Progenitor cell of endocrine pancreas (in vitro differentiated cells): ENCODE measurements at regions not wholly inside any gene's neighbourhood (a gene's known extent, or its start where the extent isn't known, plus 50 kb on each side); places are given as distances from the start of the nearest gene placed in this dataset.

ENCODE experiments used
- DNase-seq: peaks from one replicate; pipeline ENCODE4 v3.0.0; 2021; ENCODE audit warnings: low spot score; ENCODE audit not compliant: unreplicated experiment
- H3K27ac Mint-ChIP-seq: 2 replicates; pipeline ENCODE4 v1.8.0; 2021; ENCODE audit warnings: mild to moderate bottlenecking, moderate library complexity, mixed read lengths
- H3K27me3 Mint-ChIP-seq: 2 replicates; pipeline ENCODE4 v1.8.0; 2021; ENCODE audit warnings: mixed read lengths
- H3K36me3 Mint-ChIP-seq: 2 replicates; pipeline ENCODE4 v1.8.0; 2022; ENCODE audit warnings: mixed read lengths; ENCODE audit not compliant: insufficient read depth
- H3K4me1 Mint-ChIP-seq: 2 replicates; pipeline ENCODE4 v1.8.0; 2021; ENCODE audit warnings: low read depth, mixed read lengths
- H3K4me3 Mint-ChIP-seq: 2 replicates; pipeline ENCODE4 v1.8.0; 2021; ENCODE audit warnings: low read depth, mild to moderate bottlenecking, moderate library complexity, mixed read lengths
- H3K9me3 Mint-ChIP-seq: 2 replicates; pipeline ENCODE4 v1.8.0; 2021; ENCODE audit warnings: low read depth, mixed read lengths
- TF ChIP-seq, protein P1 (sequence below): fragments of 200-600 bp; sonication (generic); IDR thresholded peaks from one replicate; pipeline ENCODE4 v1.5.0; 2021; ENCODE audit warnings: antibody characterized with exemption, mild to moderate bottlenecking; ENCODE audit not compliant: unreplicated experiment

GRCh38 chr5:88544671-88545070 lies 276.0 kb upstream of the TMEM161B start:
- Mint-ChIP-seq H3K27me3 (peaks cover 8% of the 10 kb centered on the region), H3K4me3 (no peak overlapping the region), H3K9me3 (no peaks in the 10 kb centered on the region), H3K4me1 (no peaks in the 10 kb centered on the region), H3K27ac (no peak overlapping the region), H3K36me3 (no peaks in the 10 kb centered on the region)
- TF ChIP-seq, protein P1, sequence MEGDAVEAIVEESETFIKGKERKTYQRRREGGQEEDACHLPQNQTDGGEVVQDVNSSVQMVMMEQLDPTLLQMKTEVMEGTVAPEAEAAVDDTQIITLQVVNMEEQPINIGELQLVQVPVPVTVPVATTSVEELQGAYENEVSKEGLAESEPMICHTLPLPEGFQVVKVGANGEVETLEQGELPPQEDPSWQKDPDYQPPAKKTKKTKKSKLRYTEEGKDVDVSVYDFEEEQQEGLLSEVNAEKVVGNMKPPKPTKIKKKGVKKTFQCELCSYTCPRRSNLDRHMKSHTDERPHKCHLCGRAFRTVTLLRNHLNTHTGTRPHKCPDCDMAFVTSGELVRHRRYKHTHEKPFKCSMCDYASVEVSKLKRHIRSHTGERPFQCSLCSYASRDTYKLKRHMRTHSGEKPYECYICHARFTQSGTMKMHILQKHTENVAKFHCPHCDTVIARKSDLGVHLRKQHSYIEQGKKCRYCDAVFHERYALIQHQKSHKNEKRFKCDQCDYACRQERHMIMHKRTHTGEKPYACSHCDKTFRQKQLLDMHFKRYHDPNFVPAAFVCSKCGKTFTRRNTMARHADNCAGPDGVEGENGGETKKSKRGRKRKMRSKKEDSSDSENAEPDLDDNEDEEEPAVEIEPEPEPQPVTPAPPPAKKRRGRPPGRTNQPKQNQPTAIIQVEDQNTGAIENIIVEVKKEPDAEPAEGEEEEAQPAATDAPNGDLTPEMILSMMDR: no peak
- no peak for DNase-seq

DNA sequence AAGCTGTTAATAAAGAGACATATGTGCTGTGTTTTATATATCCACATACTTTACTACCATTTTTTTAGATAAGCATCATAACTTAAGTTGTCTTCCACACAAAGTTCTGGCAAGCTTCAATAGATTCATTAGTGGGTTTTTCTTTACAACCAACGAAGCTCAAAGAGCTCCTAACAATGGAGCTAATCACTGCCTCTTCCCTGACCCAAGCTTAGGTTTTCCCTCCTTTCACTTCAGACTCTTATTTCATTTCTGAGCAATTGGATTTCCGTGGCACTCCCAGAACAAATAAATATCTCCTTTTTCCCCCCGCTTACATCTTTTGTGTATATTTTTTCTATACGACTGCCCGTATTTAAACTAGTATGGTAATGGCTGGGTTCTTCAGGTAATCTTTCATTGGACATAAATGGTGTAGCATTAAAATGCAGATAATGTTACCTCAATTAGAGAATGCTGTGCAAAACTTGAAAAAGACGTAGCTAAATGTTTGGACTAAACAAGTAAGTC lies 275.5 kb upstream of the TMEM161B start:
- Mint-ChIP-seq H3K36me3 (no peaks in the 10 kb centered on the region), H3K4me3 (no peak overlapping the region), H3K4me1 (peaks cover 3% of the 10 kb centered on the region), H3K27me3 (peaks cover 13% of the 10 kb centered on the region), H3K9me3 (no peaks in the 10 kb centered on the region), H3K27ac (no peak overlapping the region)
- DNase-seq: no peak
- TF ChIP-seq, protein P1: no peak

DNA sequence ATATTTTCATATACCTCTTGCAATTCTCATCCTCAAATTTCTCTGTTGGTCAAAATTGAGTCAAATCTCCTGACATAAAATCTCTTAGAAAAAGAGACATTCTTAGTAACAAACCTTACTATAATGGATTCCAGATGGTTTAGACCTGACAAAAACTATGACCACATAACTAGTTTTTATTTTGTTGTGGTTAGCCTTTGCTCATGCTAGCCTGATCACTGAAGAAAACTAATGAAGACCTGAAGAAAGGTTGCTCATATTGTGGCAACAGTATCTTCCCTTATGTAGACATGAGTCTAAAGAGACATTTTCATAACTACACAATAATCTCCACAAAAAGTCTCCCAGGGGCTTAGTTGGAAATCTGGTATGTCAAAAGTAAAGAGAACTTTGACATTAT lies 274.1 kb upstream of the TMEM161B start:
- Mint-ChIP-seq H3K4me3 (no peak overlapping the region), H3K36me3 (no peaks in the 10 kb centered on the region), H3K4me1 (peaks cover 4% of the 10 kb centered on the region), H3K27ac (no peak overlapping the region), H3K9me3 (no peaks in the 10 kb centered on the region), H3K27me3 (peaks cover 21% of the 10 kb centered on the region)
- TF ChIP-seq, protein P1: no peak
- no peak for DNase-seq

DNA sequence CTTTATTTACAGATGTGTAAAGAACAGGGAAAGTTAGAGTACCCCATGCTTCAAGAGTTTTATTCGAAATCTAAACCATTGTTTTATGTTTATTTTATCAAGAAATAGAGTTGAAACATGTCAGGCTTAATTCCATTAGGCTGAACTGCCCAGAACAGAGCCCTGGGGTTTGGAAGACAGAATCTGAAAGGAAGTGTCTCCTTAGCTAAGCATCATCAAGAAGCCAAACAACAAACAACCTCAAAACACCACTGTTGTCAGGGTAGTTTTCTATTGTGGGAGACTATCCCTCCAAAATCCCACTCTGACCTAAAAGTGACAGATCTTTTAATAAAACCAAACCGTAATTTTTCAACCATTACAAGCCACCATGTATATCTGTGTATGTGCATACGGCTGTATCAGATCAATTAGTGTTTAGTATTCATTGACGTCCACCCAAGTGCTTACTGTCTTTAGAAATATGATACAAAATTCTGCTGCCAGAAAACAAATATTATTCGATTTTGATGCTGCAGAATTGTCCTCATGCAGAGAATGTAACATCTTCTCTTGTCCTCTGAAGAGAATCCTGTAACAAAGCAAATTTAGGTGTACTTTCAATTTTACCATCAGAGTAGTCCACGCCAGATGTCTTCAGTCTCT lies 271.9 kb upstream of the TMEM161B start:
- TF ChIP-seq, protein P1: no peak
- H3K4me3 Mint-ChIP-seq: no peak overlapping the region
- H3K27me3 Mint-ChIP-seq: peaks cover 26% of the 10 kb centered on the region
- no peak for DNase-seq
- no peaks in the 10 kb centered on the region for H3K9me3 Mint-ChIP-seq
- no peak overlapping the region for H3K27ac Mint-ChIP-seq
- peaks cover 4% of the 10 kb centered on the region for H3K4me1 Mint-ChIP-seq
- no peaks in the 10 kb centered on the region for H3K36me3 Mint-ChIP-seq

DNA sequence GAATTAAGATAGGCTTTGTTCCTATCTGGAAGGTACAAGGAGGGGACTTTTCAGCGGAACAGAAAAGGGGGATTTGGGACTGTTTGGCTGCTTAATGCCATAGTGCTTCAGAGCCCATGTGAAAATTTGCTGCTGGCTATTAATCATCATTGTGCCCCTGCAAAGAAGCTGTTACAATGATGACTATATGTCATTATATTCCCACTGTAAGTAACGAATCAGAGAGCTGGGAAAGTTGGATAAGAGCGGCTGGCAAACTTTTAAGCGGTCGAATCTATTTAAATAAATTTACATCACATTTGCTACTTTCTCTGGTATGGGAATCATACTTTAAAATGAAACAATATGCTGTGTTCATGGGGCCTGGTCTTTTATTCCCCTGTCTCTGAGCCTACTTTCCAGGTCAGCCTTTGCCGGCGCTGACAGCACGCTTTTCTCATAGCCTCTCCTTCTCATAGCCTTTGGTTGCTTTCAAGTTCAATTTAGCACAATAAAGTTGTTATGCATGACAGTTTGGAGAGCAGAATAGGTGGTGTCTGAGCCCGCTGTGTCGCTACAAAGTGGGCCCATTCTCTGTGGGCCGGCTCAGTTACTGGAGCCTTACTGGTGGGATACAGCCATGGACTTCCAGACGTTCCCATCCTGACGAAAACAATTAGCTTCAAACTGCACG lies 271.2 kb upstream of the TMEM161B start:
- no peaks in the 10 kb centered on the region for H3K9me3 Mint-ChIP-seq
- no peak for DNase-seq
- no peak overlapping the region for H3K4me3 Mint-ChIP-seq
- H3K27ac Mint-ChIP-seq: no peak overlapping the region
- H3K4me1 Mint-ChIP-seq: peaks cover 4% of the 10 kb centered on the region
- TF ChIP-seq, protein P1: no peak
- no peaks in the 10 kb centered on the region for H3K36me3 Mint-ChIP-seq
- H3K27me3 Mint-ChIP-seq: peaks cover 26% of the 10 kb centered on the region
